GM18508 (cell line): ENCODE measurements at regions not wholly inside any gene's neighbourhood (a gene's known extent, or its start where the extent isn't known, plus 50 kb on each side); places are given as distances from the start of the nearest gene placed in this dataset.
"Not testable (repeated sequence)": the region's sequence is repeated elsewhere in the genome, so short reads cannot be mapped to it uniquely, and the experiment has no call there.

Source experiments
- ATAC-seq: cut with Tn5 transposase; IDR thresholded peaks from one replicate; pipeline ENCODE4 v1.9.1; 2021; ENCODE audit warnings: moderate number of reproducible peaks; ENCODE audit not compliant: insufficient read depth, unreplicated experiment

- no peak for ATAC-seq
Observed at GRCh38 chr13:44051405-44051804, 171.7 kb downstream of the LACC1 start.

DNA sequence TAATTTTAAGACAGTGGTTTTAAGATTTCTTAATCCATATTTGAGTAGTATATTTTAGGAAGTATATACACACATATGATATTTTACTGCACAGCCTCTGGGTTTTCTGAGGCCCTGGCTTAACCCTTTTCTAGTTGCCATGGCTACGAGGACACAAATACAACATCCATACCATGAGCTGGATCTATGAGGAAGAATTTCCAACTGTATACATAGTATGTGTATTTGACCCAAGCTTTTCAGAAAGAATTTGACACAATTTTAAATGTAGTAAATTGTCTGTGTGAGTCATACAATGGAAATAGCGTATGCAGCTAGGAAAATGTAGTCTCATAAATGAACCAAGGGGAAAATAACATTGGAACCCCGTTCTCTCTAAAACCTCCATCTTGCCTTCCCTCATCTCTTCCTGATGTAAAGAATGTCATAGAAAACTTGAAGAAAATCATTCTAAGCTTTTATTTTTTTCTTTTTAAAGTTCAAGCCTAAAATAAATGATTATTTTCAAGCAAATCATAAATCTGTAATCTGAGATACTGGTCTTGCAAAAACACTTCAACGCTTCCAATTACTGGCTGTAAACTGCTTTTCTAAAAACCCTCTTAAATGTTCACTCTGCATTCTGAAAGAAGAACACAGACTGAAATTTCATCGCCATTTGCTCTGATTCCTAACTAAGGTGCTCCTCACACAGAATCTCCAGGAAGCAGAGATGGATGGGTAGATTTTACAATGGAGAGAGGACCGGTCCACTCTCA, 172.4 kb downstream of the LACC1 start:
- ATAC-seq: no peak

GRCh38 chr13:44052780-44053184, 173.1 kb downstream of the LACC1 start:
- no peak for ATAC-seq

GRCh38 chr13:44053208-44053607, 173.5 kb downstream of the LACC1 start:
- no peak for ATAC-seq

- no peak for ATAC-seq
Observed at GRCh38 chr13:44054525-44054924, 174.8 kb downstream of the LACC1 start.

GRCh38 chr13:44055681-44056080, 176.0 kb downstream of the LACC1 start:
- ATAC-seq: not testable (repeated sequence)

- ATAC-seq: no peak
Observed at GRCh38 chr13:44058067-44058466, 178.4 kb downstream of the LACC1 start.

GRCh38 chr13:44058624-44059215, 179.0 kb downstream of the LACC1 start:
- ATAC-seq: no peak

DNA sequence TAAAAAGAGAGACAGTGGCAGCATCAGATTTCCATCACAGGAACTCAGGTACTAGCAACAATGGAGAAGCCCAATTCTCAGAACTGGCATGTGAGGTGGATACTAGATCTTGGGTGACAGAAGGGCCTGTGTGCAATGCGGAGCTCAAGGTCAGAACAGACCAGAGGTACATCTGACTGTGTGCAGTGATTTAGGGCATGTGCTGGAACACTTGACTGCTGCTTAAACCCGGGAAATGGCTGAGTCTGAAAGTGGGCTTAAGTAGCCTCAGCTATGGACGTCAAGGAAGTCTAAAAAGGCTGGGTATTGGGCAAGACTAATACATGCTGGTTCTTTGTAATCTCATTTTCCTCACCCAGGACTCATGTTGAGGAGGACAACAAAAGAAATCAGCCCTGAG, 182.2 kb downstream of the LACC1 start:
- no peak for ATAC-seq

- ATAC-seq: no peak
Observed at GRCh38 chr13:44063467-44063866, 183.8 kb downstream of the LACC1 start.

DNA sequence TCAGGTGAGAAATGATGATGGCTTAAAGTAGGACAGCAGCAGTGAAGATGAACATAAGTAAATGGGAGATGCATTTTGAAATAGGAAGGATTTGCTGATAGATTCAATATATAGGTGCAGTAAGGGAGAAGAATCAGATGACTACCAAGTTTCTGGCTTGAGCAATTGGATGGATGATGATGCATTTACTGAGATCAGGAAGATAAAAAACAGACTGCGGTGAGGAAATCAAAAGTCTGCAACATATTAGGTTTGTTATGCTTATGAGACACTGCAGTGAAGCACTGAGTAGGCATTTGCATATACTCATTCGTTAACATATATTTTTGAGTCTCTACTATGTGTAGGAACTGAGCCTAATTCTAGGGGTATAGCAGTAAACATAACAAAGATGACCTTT, 184.2 kb downstream of the LACC1 start:
- ATAC-seq: no peak

GRCh38 chr13:44064357-44064756, 184.7 kb downstream of the LACC1 start:
- ATAC-seq: no peak

DNA sequence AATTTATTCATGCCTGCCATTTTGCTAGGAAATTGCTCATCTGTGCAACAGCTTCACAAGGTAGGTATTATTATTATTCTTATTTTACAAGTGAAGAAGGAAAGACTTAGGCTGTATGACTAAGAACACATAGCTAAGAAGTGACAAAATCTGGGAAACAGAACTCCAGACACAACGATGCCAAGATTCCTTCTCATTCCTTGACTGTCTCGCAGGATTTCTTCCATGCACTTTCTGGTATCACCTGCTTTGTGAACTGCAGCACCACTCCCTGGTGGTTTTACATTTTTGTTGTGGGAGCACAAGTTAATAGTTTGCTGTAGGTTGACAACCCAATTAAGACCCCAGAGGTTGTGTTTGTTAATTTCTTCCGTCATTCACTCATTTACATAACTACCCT, 188.5 kb downstream of the LACC1 start:
- ATAC-seq: no peak

DNA sequence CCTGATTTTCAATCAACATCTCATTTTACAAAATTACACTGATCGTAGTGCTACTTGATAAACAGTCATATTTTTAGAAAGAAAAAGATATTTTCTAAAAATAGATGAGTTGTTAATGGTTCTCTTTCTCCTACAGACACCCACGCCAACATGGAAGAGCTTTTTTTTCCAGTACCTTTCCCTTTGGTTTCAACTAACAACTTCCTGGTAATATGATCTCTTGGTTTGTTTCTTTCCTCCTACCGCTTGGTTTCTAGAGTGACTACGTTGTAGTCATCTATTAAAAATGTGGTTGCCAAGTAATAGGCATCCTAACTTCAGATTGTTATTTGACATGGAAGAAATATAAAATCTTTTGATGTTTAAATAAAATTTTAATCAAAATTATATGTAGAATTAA, 189.0 kb downstream of the LACC1 start:
- no peak for ATAC-seq

DNA sequence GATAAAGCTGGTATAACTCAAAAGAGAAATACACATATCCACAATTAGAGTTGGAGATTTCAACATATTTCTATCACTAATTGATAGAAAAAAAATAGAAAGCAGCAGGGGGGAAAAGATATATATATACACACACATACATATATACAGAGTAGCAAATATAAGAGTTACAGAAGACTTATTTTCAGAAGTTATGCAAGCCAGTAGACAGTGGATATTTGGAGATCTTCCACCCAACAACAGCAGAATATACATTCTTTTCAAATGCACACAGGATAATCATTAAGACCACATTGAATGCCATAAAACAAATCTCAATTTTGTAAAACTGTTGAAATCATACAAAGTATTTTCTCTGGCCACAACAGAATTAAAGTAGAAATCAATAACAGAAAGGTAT, 192.8 kb downstream of the LACC1 start:
- ATAC-seq: no peak

- ATAC-seq: no peak
Observed at GRCh38 chr13:44074611-44075010, 194.9 kb downstream of the LACC1 start.

- no peak for ATAC-seq
Observed at GRCh38 chr13:44075113-44075512, 195.4 kb downstream of the LACC1 start.

- ATAC-seq: no peak
Observed at GRCh38 chr13:44078806-44079376, 199.2 kb downstream of the LACC1 start.

DNA sequence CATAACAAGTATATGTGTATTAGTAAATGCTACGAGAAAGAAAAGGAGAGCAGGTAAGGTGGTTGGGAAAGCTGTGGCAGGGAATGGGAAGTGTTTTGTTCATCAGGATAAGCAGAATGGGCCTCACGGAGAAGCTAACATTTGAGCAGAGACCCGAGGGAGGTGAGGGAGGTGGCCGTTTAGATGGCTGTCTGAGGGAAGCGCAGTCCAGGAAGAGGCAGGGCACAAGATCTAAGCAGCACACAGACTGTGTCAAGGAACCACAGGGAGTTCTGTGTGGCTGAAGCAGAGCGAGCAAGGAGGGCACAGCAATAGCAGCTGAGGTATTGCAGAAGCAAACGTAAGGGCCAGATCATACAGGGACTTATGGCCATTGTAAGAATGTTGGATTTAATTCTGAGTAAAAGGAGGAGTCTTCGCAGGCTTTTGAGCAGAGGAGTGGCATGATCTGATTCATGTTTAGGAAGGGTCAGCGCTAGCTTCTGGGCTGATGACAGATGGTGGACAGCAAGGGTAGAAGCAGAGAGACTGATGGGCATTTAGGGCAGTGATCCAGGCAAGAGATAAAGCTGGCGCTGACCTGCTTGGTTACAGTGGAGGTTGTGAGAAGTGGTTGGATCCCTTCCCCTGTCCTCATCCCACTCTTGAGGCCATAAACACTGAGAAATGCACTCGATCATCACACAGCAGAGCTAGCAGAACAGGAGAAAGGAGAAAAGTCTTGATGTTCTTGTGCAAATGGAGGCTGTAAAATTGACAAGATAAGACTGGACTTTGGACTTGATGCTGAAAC, 199.9 kb downstream of the LACC1 start:
- ATAC-seq: no peak

DNA sequence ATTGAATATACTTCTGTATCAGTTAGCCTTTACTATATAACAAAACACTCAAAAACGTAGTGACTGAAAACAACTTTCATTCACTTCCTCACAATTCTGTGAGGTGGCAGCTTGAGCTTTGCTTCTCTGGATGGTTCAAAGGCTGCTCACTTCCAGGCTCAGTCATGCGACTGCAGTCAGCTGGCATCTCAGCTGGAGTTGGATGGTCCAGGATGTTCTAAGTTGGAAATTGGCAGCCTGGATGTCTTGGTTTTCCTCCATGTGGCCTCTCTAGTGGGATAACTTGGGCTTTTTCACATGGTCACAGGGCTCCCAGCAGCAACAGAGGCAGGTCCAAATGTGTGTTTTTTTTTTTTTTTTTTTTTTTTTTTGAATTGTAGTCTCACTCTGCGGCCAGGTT, 204.4 kb downstream of the LACC1 start:
- ATAC-seq: no peak

GRCh38 chr13:44086389-44086788, 206.7 kb downstream of the LACC1 start:
- no peak for ATAC-seq
